ENCODE measurements at regions not wholly inside any gene's neighbourhood (a gene's known extent, or its start where the extent isn't known, plus 50 kb on each side); places are given as distances from the start of the nearest gene placed in this dataset.

GRCh38 chr6:150312395-150312794 is 56.4 kb upstream of the IYD start:
- POLR2A ChIA-PET = no interaction called here
- ATAC-seq = no peak
- no peak for DNase-seq (ENCODE audit: low spot score)
- TF ChIP-seq IRF2 (CRISPR knock-in tag; IDR thresholded peaks at IDR 0.05; ENCODE audit: borderline replicate concordance, low read depth) (no peak), E2F4 (CRISPR knock-in tag; IDR thresholded peaks at IDR 0.05; ENCODE audit: borderline replicate concordance, low read depth) (no peak)
- peaks cover 3% of the 10 kb centered on the region; the same call in 1 of the 2 replicates for H3K27me3 Mint-ChIP-seq (ENCODE audit: low read depth)
- H3K9me3 Mint-ChIP-seq = peaks cover 28% of the 10 kb centered on the region
- CTCF ChIA-PET = no interaction called here
- H3K36me3 Mint-ChIP-seq = peaks cover 5% of the 10 kb centered on the region; the same call in 1 of the 2 replicates
- no peak overlapping the region for H3K4me3 Mint-ChIP-seq
- H3K4me1 Mint-ChIP-seq = no peaks in the 10 kb centered on the region
- no peak overlapping the region for H3K27ac Mint-ChIP-seq

GRCh38 chr6:150312844-150313584 is 55.8 kb upstream of the IYD start:
- no peak for ATAC-seq
- Mint-ChIP-seq H3K27ac (no peak overlapping the region), H3K9me3 (peaks cover 28% of the 10 kb centered on the region), H3K36me3 (peaks cover 5% of the 10 kb centered on the region; the same call in 1 of the 2 replicates), H3K27me3 (ENCODE audit: low read depth) (peaks cover 3% of the 10 kb centered on the region; the same call in 1 of the 2 replicates), H3K4me3 (no peak overlapping the region), H3K4me1 (no peaks in the 10 kb centered on the region)
- POLR2A ChIA-PET = no interaction called here
- TF ChIP-seq TEAD4 (CRISPR knock-in tag; IDR thresholded peaks at IDR 0.05) (no peak), FOXK1 (CRISPR knock-in tag; IDR thresholded peaks at IDR 0.05) (no peak), E2F1 (CRISPR knock-in tag; IDR thresholded peaks at IDR 0.05) (no peak), NR3C1 (CRISPR knock-in tag; conservative IDR thresholded peaks at IDR 0.05; ENCODE audit: low read depth) (no peak), MLX (CRISPR knock-in tag; IDR thresholded peaks at IDR 0.05) (no peak), AFF4 (CRISPR knock-in tag; IDR thresholded peaks at IDR 0.05; ENCODE audit: borderline replicate concordance) (no peak), USF1 (CRISPR knock-in tag; IDR thresholded peaks at IDR 0.05) (no peak), ZNF512 (CRISPR knock-in tag; IDR thresholded peaks at IDR 0.05; ENCODE audit: borderline replicate concordance) (no peak), PRRX2 (CRISPR knock-in tag; IDR thresholded peaks at IDR 0.05) (no peak)
- CTCF ChIA-PET = no interaction called here
- no peak for DNase-seq (ENCODE audit: low spot score)

GRCh38 chr6:150313781-150314180 is 55.0 kb upstream of the IYD start:
- H3K27me3 Mint-ChIP-seq (ENCODE audit: low read depth) = peaks cover 3% of the 10 kb centered on the region; the same call in 1 of the 2 replicates
- H3K4me3 Mint-ChIP-seq = no peak overlapping the region
- H3K9me3 Mint-ChIP-seq = peaks cover 28% of the 10 kb centered on the region
- peaks cover 5% of the 10 kb centered on the region; the same call in 1 of the 2 replicates for H3K36me3 Mint-ChIP-seq
- no peaks in the 10 kb centered on the region for H3K4me1 Mint-ChIP-seq
- POLR2A ChIA-PET = no interaction called here
- ATAC-seq = no peak
- DNase-seq (ENCODE audit: low spot score) = no peak
- no peak for TF ChIP-seq ZNF671 (CRISPR knock-in tag; IDR thresholded peaks at IDR 0.05)
- no peak for TF ChIP-seq SMAD4 (CRISPR knock-in tag; IDR thresholded peaks at IDR 0.05)
- TF ChIP-seq CBFB (CRISPR knock-in tag; IDR thresholded peaks at IDR 0.05; ENCODE audit: low read depth) = no peak
- no peak for TF ChIP-seq JUN (CRISPR knock-in tag; IDR thresholded peaks at IDR 0.05)
- H3K27ac Mint-ChIP-seq = no peak overlapping the region
- CTCF ChIA-PET = no interaction called here
